K562 (cell line): ENCODE measurements at regions not wholly inside any gene's neighbourhood (a gene's known extent, or its start where the extent isn't known, plus 50 kb on each side); places are given as distances from the start of the nearest gene placed in this dataset.

Experiments used
- ATAC-seq: fragments of 200-7000 bp; cut with Tn5 transposase; 3 replicates; pipeline ENCODE4 v1.9.1; 2020; ENCODE audit warnings: moderate library complexity
- BruUV-seq: library from RNA; stranded (reverse); fragments of 400-500 nt; replicated peaks from 2 replicates; lab custom pipeline; 2021; lab: Mats Ljungman, UMichigan
- CTCF ChIA-PET: fragments of 300-600 bp; formaldehyde crosslinking; extraction: SDS; loops from one replicate; lab custom pipeline; 2021; ENCODE audit warnings: low intra/inter-chr PET ratio; lab: Yijun Ruan, JAX
- POLR2A ChIA-PET: fragments of 300-600, 350-650 bp; sonication (Branson Sonifier 250); formaldehyde crosslinking; extraction: SDS; loops from one replicate; lab custom pipeline; 2021; ENCODE audit warnings: antibody characterized with exemption, inconsistent platforms; lab: Yijun Ruan, JAX
- DNase-seq, 4 experiments: peaks; one replicate each; pipeline versions ENCODE4 v3.0.0 to v3.0.0-alpha.2; 2011 to 2018; ENCODE audit warnings: low spot score in 3 of 4, mixed read lengths in 3 of 4; ENCODE audit errors: extremely low read depth in 1 of 4
- FAIRE-seq: peaks from 2 replicates; lab custom pipeline; 2011; peaks lifted over from hg19 to GRCh38; lab: Jason Lieb, UNC
- H2AFZ ChIP-seq: 2 replicates; pipeline ENCODE4 v1.6.0; 2011; ENCODE audit warnings: low read depth, low read length, control low read depth, inconsistent platforms
- H3K27ac ChIP-seq: fragments of 200-600 bp; 3 replicates; pipeline ENCODE4 v1.8.0; 2011; ENCODE audit warnings: low read depth, mild to moderate bottlenecking, control low read depth, inconsistent platforms, low read length, moderate library complexity, mixed read lengths; ENCODE audit errors: extremely low read depth
- H3K27me3 ChIP-seq, 2 experiments: fragments of 300-600 bp in 1 of 2; 2 replicates in 1 of 2; 3 replicates in 1 of 2; pipeline versions ENCODE4 v1.6.0 to v1.8.0; 2011; ENCODE audit warnings: inconsistent platforms in 2 of 2, low read length in 2 of 2, mild to moderate bottlenecking in 1 of 2, mixed read lengths in 1 of 2, moderate library complexity in 1 of 2; ENCODE audit not compliant: control insufficient read depth in 2 of 2, insufficient read depth in 2 of 2
- H3K36me3 ChIP-seq: fragments of 300-600 bp; 3 replicates; pipeline ENCODE4 v1.8.0; 2011; ENCODE audit warnings: mild to moderate bottlenecking, low read length, inconsistent platforms; ENCODE audit not compliant: control insufficient read depth, insufficient read depth
- H3K4me1 ChIP-seq, 2 experiments: fragments of 200-600 bp in 1 of 2; replicated peaks in 1 of 2; 2 replicates in 1 of 2; 3 replicates in 1 of 2; pipeline versions ENCODE4 v1.5.1 to v1.8.0; 2011; ENCODE audit warnings: inconsistent platforms in 2 of 2, low read length in 2 of 2, mild to moderate bottlenecking in 1 of 2, mixed read lengths in 1 of 2, moderate library complexity in 1 of 2; ENCODE audit not compliant: control insufficient read depth in 2 of 2, insufficient read depth in 2 of 2
- H3K4me2 ChIP-seq: 2 replicates; pipeline ENCODE4 v1.6.1; 2011; ENCODE audit warnings: low read length, control low read depth, inconsistent platforms, mixed read lengths; ENCODE audit not compliant: insufficient read depth
- H3K4me3 ChIP-seq: fragments of 200-600 bp; sonication (generic), shearing (Covaris generic); 2 replicates; pipeline ENCODE4 v1.5.1; 2016; ENCODE audit warnings: control low read depth, inconsistent platforms
- H3K79me2 ChIP-seq: fragments of 200-600 bp; 3 replicates; pipeline ENCODE4 v1.8.0; 2011; ENCODE audit warnings: low read length, inconsistent platforms; ENCODE audit not compliant: control insufficient read depth, insufficient read depth
- H3K9ac ChIP-seq, 2 experiments: 2 replicates each; pipeline versions ENCODE4 v1.6.0 to v1.6.1; 2011; ENCODE audit warnings: low read depth in 2 of 2, low read length in 2 of 2, control low read depth in 1 of 2, inconsistent platforms in 1 of 2, mild to moderate bottlenecking in 1 of 2, mixed read lengths in 1 of 2; ENCODE audit not compliant: insufficient read depth in 1 of 2
- H3K9me1 ChIP-seq: one replicate; pipeline ENCODE4 v1.6.0; 2011; ENCODE audit warnings: inconsistent platforms, mild to moderate bottlenecking, low read length, moderate library complexity; ENCODE audit not compliant: control insufficient read depth, insufficient read depth
- H3K9me3 ChIP-seq: replicated peaks from 2 replicates; pipeline ENCODE4 v1.5.1; 2011; ENCODE audit warnings: low read depth, low read length, inconsistent platforms; ENCODE audit not compliant: control insufficient read depth, insufficient read depth
- H4K20me1 ChIP-seq: replicated peaks from 2 replicates; pipeline ENCODE4 v1.6.1; 2011; ENCODE audit warnings: low read length, inconsistent platforms, mixed read lengths; ENCODE audit not compliant: control insufficient read depth, insufficient read depth
- ARHGAP35 ChIP-seq: fragments of 450-650 bp; IDR thresholded peaks from 2 replicates; pipeline ENCODE4 v1.6.1; 2018; ENCODE audit not compliant: partially characterized antibody
- BCOR ChIP-seq: fragments of 450-650 bp; IDR thresholded peaks from 2 replicates; pipeline ENCODE4 v1.6.1; 2016
- HDAC2 ChIP-seq: fragments of 450-650 bp; IDR thresholded peaks from 2 replicates; pipeline ENCODE4 v1.6.1; 2016; ENCODE audit warnings: mild to moderate bottlenecking
- KLF6 ChIP-seq: fragments of 250-450 bp; sonication (Bioruptor Pico); IDR thresholded peaks from 2 replicates; pipeline ENCODE4 v1.4.0; 2020; ENCODE audit warnings: mild to moderate bottlenecking, moderate library complexity, borderline replicate concordance
- NELFE ChIP-seq: IDR thresholded peaks from 2 replicates; pipeline ENCODE4 v1.6.1; 2011; ENCODE audit warnings: mild to moderate bottlenecking; ENCODE audit not compliant: insufficient read depth, insufficient read length
- NFE2 ChIP-seq: IDR thresholded peaks from 2 replicates; pipeline ENCODE4 v1.6.1; 2014; ENCODE audit warnings: antibody characterized with exemption, low read depth
- ZNF347 ChIP-seq: fragments of 450-650 bp; formaldehyde crosslinking; IDR thresholded peaks from 2 replicates; pipeline ENCODE4 v1.4.0; 2020; ENCODE audit warnings: low read depth, mild to moderate bottlenecking, moderate library complexity
- WGBS: fragments of 100-300 bp; shearing (Covaris generic); methylation state at CpG from one replicate; pipeline ENCODE4 v1.1.6; 2016; ENCODE audit warnings: low coverage, mixed read lengths; ENCODE audit not compliant: insufficient coverage; ENCODE audit errors: missing lambda C conversion rate; 5-methylcytosine and 5-hydroxymethylcytosine counted together
- in situ Hi-C: fragments of 300-500 bp; cut with MboI; formaldehyde crosslinking; loops from 4 replicates; pipeline ENCODE4 v1.15.0; 2018; ENCODE audit warnings: inconsistent platforms, mixed read lengths
- intact Hi-C: fragments of 100-400 bp; cut with micrococcal nuclease; formaldehyde crosslinking; loops from 2 replicates; pipeline ENCODE4 v1.14.2; 2022
- TF ChIP-seq, protein P1 (sequence below): fragments of 450-650 bp; formaldehyde crosslinking; IDR thresholded peaks from 2 replicates; pipeline ENCODE4 v1.4.0; 2022; ENCODE audit warnings: missing genetic modification characterization
- TF ChIP-seq, protein P2 (sequence below): fragments of 250-450 bp; sonication (Bioruptor Pico); IDR thresholded peaks from 2 replicates; pipeline ENCODE4 v1.4.0; 2020; ENCODE audit warnings: mild to moderate bottlenecking, moderate library complexity
- TF ChIP-seq, protein P3 (sequence below): fragments of 450-650 bp; IDR thresholded peaks from 2 replicates; pipeline ENCODE4 v1.6.1; 2016; ENCODE audit warnings: low read depth

DNA sequence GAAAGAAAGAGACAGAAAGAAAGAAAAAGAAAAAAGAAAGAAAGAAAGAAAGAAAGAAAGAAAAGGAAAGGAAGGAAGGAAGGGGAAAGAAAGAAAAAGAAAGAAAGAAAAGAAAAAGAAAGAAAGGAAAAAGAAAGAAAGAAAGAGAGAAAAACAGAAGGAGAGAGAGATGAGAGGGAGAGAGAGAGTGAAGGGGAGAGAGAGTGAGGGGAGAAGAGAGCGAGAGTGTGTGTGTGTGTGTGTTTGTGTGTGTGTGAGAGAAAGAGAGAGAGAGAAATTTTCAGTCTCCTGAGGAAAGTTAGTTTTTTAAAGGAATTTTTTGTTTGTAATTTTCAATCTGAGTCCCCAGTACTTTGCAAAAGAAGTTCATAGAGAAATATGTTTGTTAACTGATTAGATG is 504.1 kb upstream of the POU3F4 start:
- ATAC-seq (no peak), DNase-seq (no peak), FAIRE-seq (no peak)
- no peaks in the 10 kb centered on the region for H3K9me1 ChIP-seq
- H3K27me3 ChIP-seq, result no peaks in the 10 kb centered on the region
- WGBS, result 0% methylated on average over 1 of the region's 1 CpG
- no peak overlapping the region for H3K27ac ChIP-seq
- no peaks in the 10 kb centered on the region for H3K79me2 ChIP-seq
- no peaks in the 10 kb centered on the region for H3K36me3 ChIP-seq
- intact Hi-C loops (no loop called here), in situ Hi-C loops (no loop called here)
- no peak overlapping the region for H3K4me2 ChIP-seq
- H2AFZ ChIP-seq, result no peak overlapping the region
- H3K4me1 ChIP-seq, result no peaks in the 10 kb centered on the region
- no peaks in the 10 kb centered on the region for H3K9me3 ChIP-seq
- H4K20me1 ChIP-seq, result no peaks in the 10 kb centered on the region
- POLR2A ChIA-PET, result no interaction called here
- CTCF ChIA-PET, result no interaction called here
- H3K4me3 ChIP-seq, result no peak overlapping the region
- BruUV-seq, result no TSS peak
- no peak overlapping the region for H3K9ac ChIP-seq
- TF ChIP-seq NFE2, result no peak
- TF ChIP-seq ARHGAP35, result no peak
- TF ChIP-seq, protein P1, sequence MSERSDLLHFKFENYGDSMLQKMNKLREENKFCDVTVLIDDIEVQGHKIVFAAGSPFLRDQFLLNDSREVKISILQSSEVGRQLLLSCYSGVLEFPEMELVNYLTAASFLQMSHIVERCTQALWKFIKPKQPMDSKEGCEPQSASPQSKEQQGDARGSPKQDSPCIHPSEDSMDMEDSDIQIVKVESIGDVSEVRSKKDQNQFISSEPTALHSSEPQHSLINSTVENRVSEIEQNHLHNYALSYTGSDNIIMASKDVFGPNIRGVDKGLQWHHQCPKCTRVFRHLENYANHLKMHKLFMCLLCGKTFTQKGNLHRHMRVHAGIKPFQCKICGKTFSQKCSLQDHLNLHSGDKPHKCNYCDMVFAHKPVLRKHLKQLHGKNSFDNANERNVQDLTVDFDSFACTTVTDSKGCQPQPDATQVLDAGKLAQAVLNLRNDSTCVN (CRISPR knock-in tag), result no peak
- no peak for TF ChIP-seq NELFE
- no peak for TF ChIP-seq HDAC2
- TF ChIP-seq, protein P2, sequence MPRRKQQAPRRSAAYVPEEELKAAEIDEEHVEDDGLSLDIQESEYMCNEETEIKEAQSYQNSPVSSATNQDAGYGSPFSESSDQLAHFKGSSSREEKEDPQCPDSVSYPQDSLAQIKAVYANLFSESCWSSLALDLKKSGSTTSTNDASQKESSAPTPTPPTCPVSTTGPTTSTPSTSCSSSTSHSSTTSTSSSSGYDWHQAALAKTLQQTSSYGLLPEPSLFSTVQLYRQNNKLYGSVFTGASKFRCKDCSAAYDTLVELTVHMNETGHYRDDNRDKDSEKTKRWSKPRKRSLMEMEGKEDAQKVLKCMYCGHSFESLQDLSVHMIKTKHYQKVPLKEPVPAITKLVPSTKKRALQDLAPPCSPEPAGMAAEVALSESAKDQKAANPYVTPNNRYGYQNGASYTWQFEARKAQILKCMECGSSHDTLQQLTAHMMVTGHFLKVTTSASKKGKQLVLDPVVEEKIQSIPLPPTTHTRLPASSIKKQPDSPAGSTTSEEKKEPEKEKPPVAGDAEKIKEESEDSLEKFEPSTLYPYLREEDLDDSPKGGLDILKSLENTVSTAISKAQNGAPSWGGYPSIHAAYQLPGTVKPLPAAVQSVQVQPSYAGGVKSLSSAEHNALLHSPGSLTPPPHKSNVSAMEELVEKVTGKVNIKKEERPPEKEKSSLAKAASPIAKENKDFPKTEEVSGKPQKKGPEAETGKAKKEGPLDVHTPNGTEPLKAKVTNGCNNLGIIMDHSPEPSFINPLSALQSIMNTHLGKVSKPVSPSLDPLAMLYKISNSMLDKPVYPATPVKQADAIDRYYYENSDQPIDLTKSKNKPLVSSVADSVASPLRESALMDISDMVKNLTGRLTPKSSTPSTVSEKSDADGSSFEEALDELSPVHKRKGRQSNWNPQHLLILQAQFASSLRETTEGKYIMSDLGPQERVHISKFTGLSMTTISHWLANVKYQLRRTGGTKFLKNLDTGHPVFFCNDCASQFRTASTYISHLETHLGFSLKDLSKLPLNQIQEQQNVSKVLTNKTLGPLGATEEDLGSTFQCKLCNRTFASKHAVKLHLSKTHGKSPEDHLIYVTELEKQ (CRISPR knock-in tag), result no peak
- no peak for TF ChIP-seq KLF6 (CRISPR knock-in tag)
- TF ChIP-seq BCOR, result no peak
- TF ChIP-seq ZNF347 (CRISPR knock-in tag), result no peak
- TF ChIP-seq, protein P3, sequence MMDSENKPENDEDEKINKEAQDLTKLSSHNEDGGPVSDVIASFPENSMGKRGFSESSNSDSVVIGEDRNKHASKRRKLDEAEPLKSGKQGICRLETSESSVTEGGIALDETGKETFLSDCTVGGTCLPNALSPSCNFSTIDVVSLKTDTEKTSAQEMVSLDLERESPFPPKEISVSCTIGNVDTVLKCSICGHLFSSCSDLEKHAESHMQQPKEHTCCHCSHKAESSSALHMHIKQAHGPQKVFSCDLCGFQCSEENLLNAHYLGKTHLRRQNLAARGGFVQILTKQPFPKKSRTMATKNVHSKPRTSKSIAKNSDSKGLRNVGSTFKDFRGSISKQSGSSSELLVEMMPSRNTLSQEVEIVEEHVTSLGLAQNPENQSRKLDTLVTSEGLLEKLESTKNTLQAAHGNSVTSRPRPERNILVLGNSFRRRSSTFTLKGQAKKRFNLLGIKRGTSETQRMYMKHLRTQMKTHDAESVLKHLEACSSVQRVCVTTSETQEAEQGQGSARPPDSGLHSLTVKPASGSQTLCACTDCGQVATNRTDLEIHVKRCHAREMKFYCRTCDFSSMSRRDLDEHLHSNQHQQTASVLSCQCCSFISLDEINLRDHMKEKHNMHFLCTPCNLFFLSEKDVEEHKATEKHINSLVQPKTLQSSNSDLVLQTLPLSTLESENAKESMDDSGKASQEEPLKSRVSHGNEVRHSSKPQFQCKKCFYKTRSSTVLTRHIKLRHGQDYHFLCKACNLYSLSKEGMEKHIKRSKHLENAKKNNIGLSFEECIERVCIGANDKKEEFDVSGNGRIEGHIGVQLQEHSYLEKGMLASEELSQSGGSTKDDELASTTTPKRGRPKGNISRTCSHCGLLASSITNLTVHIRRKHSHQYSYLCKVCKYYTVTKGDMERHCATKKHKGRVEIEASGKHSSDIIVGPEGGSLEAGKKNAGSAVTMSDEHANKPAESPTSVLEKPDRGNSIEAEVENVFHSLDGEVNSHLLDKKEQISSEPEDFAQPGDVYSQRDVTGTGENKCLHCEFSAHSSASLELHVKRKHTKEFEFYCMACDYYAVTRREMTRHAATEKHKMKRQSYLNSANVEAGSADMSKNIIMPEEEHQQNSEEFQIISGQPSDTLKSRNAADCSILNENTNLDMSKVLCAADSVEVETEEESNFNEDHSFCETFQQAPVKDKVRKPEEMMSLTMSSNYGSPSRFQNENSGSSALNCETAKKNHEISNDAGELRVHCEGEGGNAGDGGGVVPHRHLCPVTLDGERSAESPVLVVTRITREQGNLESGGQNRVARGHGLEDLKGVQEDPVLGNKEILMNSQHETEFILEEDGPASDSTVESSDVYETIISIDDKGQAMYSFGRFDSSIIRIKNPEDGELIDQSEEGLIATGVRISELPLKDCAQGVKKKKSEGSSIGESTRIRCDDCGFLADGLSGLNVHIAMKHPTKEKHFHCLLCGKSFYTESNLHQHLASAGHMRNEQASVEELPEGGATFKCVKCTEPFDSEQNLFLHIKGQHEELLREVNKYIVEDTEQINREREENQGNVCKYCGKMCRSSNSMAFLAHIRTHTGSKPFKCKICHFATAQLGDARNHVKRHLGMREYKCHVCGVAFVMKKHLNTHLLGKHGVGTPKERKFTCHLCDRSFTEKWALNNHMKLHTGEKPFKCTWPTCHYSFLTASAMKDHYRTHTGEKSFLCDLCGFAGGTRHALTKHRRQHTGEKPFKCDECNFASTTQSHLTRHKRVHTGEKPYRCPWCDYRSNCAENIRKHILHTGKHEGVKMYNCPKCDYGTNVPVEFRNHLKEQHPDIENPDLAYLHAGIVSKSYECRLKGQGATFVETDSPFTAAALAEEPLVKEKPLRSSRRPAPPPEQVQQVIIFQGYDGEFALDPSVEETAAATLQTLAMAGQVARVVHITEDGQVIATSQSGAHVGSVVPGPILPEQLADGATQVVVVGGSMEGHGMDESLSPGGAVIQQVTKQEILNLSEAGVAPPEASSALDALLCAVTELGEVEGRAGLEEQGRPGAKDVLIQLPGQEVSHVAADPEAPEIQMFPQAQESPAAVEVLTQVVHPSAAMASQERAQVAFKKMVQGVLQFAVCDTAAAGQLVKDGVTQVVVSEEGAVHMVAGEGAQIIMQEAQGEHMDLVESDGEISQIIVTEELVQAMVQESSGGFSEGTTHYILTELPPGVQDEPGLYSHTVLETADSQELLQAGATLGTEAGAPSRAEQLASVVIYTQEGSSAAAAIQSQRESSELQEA, result no peak
